GM12875 (cell line): ENCODE measurements at regions not wholly inside any gene's neighbourhood (a gene's known extent, or its start where the extent isn't known, plus 50 kb on each side); places are given as distances from the start of the nearest gene placed in this dataset.

Experiments used
- H3K4me3 ChIP-seq: one replicate; pipeline ENCODE4 v1.5.1; 2011; ENCODE audit warnings: low read depth, low read length, control low read depth
- CTCF ChIP-seq: IDR thresholded peaks from 2 replicates; pipeline ENCODE4 v1.5.1; 2011; ENCODE audit warnings: low read depth, mild to moderate bottlenecking, control low read depth, inconsistent platforms, low read length, moderate library complexity, borderline replicate concordance; ENCODE audit not compliant: insufficient read depth

GRCh38 chr18:43888598-43888997 lies 611.3 kb upstream of the SYT4 start:
- no peak for TF ChIP-seq CTCF
- H3K4me3 ChIP-seq, result no peak overlapping the region

GRCh38 chr18:43893001-43893637 lies 615.8 kb upstream of the SYT4 start:
- no peak for TF ChIP-seq CTCF

GRCh38 chr18:43904209-43904837 lies 627.0 kb upstream of the SYT4 start:
- no peak overlapping the region for H3K4me3 ChIP-seq
- no peak for TF ChIP-seq CTCF

More at GRCh38 chr18:43893001-43893637, 615.8 kb upstream of the SYT4 start:
- no peak overlapping the region for H3K4me3 ChIP-seq

GRCh38 chr18:43914018-43914417 lies 636.7 kb upstream of the SYT4 start:
- no peak for TF ChIP-seq CTCF

GRCh38 chr18:43916984-43917383 lies 639.7 kb upstream of the SYT4 start:
- H3K4me3 ChIP-seq, result no peak overlapping the region
- no peak for TF ChIP-seq CTCF

More at GRCh38 chr18:43914018-43914417, 636.7 kb upstream of the SYT4 start:
- H3K4me3 ChIP-seq, result no peak overlapping the region

GRCh38 chr18:43917520-43917919 lies 640.2 kb upstream of the SYT4 start:
- TF ChIP-seq CTCF, result no peak
- no peak overlapping the region for H3K4me3 ChIP-seq

GRCh38 chr18:43919551-43919950 lies 642.3 kb upstream of the SYT4 start:
- no peak overlapping the region for H3K4me3 ChIP-seq
- TF ChIP-seq CTCF, result no peak
